ENCODE measurements at regions not wholly inside any gene's neighbourhood (a gene's known extent, or its start where the extent isn't known, plus 50 kb on each side); places are given as distances from the start of the nearest gene placed in this dataset.
"Not testable (repeated sequence)": the region's sequence is repeated elsewhere in the genome, so short reads cannot be mapped to it uniquely, and the experiment has no call there.

DNA sequence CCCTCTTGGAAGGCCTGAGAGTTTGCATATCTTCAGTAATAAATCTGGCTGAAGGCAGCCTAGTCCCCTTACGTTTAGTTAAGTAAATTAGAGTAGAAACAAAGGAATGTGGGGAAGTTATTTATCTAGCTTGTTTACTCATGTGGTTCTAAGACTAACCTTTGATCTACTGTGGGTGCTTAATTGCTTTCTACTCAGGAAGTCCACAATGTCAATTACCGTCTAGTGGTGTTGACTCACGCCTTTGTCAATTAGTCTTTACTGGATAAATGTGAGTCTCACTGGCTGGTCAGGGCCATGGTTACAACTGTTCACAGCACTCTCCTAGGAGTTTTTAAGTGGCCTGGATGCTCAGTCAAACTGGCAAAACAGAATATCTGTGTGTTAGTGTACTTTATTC lies 2338.4 kb downstream of the TP53TG3F start:
- Histone ChIP-seq H3K9ac (ENCODE audit: low read length) (no peak overlapping the region), H3K79me2 (ENCODE audit: control insufficient read depth, insufficient read depth, low read length) (no peaks in the 10 kb centered on the region), H3K27me3 (replicated peaks in 1 of 4; ENCODE audit: control extremely low read depth in 1 of 4, control insufficient read depth in 3 of 4, insufficient read depth in 4 of 4, low read length in 3 of 4) (no peaks in the 10 kb centered on the region), H3K27ac (ENCODE audit: low read length in 2 of 2) (no peak overlapping the region), H2AFZ (ENCODE audit: insufficient read depth, low read depth, low read length, poor library complexity, severe bottlenecking) (no peak overlapping the region), H3K4me3 (ENCODE audit: control extremely low read depth in 1 of 5, extremely low read depth in 1 of 5, insufficient read depth in 1 of 5, low read depth in 2 of 5, low read length in 4 of 5) (no peak overlapping the region), H3K4me1 (ENCODE audit: control insufficient read depth in 2 of 2, insufficient read depth in 2 of 2, low read length in 2 of 2) (no peaks in the 10 kb centered on the region), H3K4me2 (replicated peaks; ENCODE audit: low read depth, low read length, poor library complexity, severe bottlenecking) (no peak overlapping the region), H3K9me3 (ENCODE audit: control extremely low read depth in 1 of 3, control insufficient read depth in 2 of 3, insufficient read depth in 1 of 3, low read length in 2 of 3) (peaks cover 0 to 38% (median 2%) of the 10 kb centered on the region in 3 donors), H3K36me3 (replicated peaks in 1 of 2; ENCODE audit: control extremely low read depth in 1 of 2, control insufficient read depth in 1 of 2, extremely low read depth in 1 of 2, insufficient read depth in 2 of 2, low read length in 1 of 2) (no peaks in the 10 kb centered on the region), H4K20me1 (ENCODE audit: control insufficient read depth, insufficient read depth, low read length, poor library complexity, severe bottlenecking) (no peaks in the 10 kb centered on the region)
- Mint-ChIP-seq H3K4me1 (no peaks in the 10 kb centered on the region), H3K9me3 (ENCODE audit: insufficient read depth) (peaks cover 9% of the 10 kb centered on the region), H3K4me3 (no peak overlapping the region), H3K27ac (no peak overlapping the region), H3K27me3 (no peaks in the 10 kb centered on the region)
- CTCF ChIA-PET: no interaction called here
- 79% methylated on average over 3 of the region's 3 CpGs for WGBS (ENCODE audit: insufficient coverage)
- POLR2A ChIA-PET: no interaction called here
- intact Hi-C loops (cut with micrococcal nuclease): no loop called here
- TF ChIP-seq, protein P1, sequence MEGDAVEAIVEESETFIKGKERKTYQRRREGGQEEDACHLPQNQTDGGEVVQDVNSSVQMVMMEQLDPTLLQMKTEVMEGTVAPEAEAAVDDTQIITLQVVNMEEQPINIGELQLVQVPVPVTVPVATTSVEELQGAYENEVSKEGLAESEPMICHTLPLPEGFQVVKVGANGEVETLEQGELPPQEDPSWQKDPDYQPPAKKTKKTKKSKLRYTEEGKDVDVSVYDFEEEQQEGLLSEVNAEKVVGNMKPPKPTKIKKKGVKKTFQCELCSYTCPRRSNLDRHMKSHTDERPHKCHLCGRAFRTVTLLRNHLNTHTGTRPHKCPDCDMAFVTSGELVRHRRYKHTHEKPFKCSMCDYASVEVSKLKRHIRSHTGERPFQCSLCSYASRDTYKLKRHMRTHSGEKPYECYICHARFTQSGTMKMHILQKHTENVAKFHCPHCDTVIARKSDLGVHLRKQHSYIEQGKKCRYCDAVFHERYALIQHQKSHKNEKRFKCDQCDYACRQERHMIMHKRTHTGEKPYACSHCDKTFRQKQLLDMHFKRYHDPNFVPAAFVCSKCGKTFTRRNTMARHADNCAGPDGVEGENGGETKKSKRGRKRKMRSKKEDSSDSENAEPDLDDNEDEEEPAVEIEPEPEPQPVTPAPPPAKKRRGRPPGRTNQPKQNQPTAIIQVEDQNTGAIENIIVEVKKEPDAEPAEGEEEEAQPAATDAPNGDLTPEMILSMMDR (IDR thresholded peaks at IDR 0.05): no peak
- no peak for TF ChIP-seq EZH2 (IDR thresholded peaks at IDR 0.05; ENCODE audit: borderline replicate concordance, insufficient read depth, low read depth, low read length, poor library complexity, severe bottlenecking)
- ATAC-seq (ENCODE audit: low read depth) (no peak), DNase-seq (no peak)

DNA sequence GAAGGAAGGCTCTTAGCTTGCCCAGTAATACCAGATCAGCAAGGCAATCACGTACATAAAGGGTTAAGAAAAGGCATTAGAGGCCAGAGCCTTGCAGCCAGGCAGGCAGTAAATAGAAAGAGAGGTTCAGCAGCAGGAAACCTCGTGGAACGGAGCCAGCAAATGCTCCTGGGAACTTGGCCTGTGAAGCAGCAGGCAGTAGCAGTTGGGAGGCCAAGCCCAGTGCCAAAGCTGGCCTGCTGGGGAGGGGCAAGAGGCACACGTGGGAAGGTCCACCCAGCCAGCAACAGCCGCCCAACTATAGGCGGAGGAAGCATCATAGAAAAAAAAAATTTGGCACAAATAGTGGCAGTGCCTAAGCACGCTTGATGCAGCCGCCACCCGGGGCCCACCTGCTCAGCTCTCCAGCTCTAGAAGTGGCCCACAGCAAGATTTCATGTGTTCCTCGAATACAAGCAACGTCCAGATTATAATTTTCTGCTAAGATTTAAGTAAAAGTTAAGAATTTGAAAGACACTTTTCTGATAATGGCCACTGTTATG lies 2339.5 kb downstream of the TP53TG3F start:
- Mint-ChIP-seq H3K9me3 (ENCODE audit: insufficient read depth) (peaks cover 9% of the 10 kb centered on the region), H3K27me3 (no peaks in the 10 kb centered on the region), H3K27ac (no peak overlapping the region), H3K4me1 (no peaks in the 10 kb centered on the region), H3K4me3 (no peak overlapping the region)
- Histone ChIP-seq H3K4me1 (ENCODE audit: control insufficient read depth in 2 of 2, insufficient read depth in 2 of 2, low read length in 2 of 2) (no peaks in the 10 kb centered on the region), H3K9me3 (ENCODE audit: control extremely low read depth in 1 of 3, control insufficient read depth in 2 of 3, insufficient read depth in 1 of 3, low read length in 2 of 3) (peaks cover 0 to 32% (median 2%) of the 10 kb centered on the region in 3 donors), H3K79me2 (ENCODE audit: control insufficient read depth, insufficient read depth, low read length) (no peaks in the 10 kb centered on the region), H3K4me2 (replicated peaks; ENCODE audit: low read depth, low read length, poor library complexity, severe bottlenecking) (no peak overlapping the region), H3K36me3 (replicated peaks in 1 of 2; ENCODE audit: control extremely low read depth in 1 of 2, control insufficient read depth in 1 of 2, extremely low read depth in 1 of 2, insufficient read depth in 2 of 2, low read length in 1 of 2) (no peaks in the 10 kb centered on the region), H3K4me3 (ENCODE audit: control extremely low read depth in 1 of 5, extremely low read depth in 1 of 5, insufficient read depth in 1 of 5, low read depth in 2 of 5, low read length in 4 of 5) (no peak overlapping the region), H2AFZ (ENCODE audit: insufficient read depth, low read depth, low read length, poor library complexity, severe bottlenecking) (no peak overlapping the region), H3K9ac (ENCODE audit: low read length) (no peak overlapping the region), H3K27ac (ENCODE audit: low read length in 2 of 2) (no peak overlapping the region), H3K27me3 (replicated peaks in 1 of 4; ENCODE audit: control extremely low read depth in 1 of 4, control insufficient read depth in 3 of 4, insufficient read depth in 4 of 4, low read length in 3 of 4) (no peaks in the 10 kb centered on the region), H4K20me1 (ENCODE audit: control insufficient read depth, insufficient read depth, low read length, poor library complexity, severe bottlenecking) (no peaks in the 10 kb centered on the region)
- ATAC-seq (ENCODE audit: low read depth) (no peak), DNase-seq (no peak)
- intact Hi-C loops (cut with micrococcal nuclease): no loop called here
- CTCF ChIA-PET: no interaction called here
- TF ChIP-seq, protein P1 (IDR thresholded peaks at IDR 0.05): no peak
- TF ChIP-seq EZH2 (IDR thresholded peaks at IDR 0.05; ENCODE audit: borderline replicate concordance, insufficient read depth, low read depth, low read length, poor library complexity, severe bottlenecking): no peak
- 71% methylated on average over 9 of the region's 11 CpGs for WGBS (ENCODE audit: insufficient coverage)
- POLR2A ChIA-PET: no interaction called here

DNA sequence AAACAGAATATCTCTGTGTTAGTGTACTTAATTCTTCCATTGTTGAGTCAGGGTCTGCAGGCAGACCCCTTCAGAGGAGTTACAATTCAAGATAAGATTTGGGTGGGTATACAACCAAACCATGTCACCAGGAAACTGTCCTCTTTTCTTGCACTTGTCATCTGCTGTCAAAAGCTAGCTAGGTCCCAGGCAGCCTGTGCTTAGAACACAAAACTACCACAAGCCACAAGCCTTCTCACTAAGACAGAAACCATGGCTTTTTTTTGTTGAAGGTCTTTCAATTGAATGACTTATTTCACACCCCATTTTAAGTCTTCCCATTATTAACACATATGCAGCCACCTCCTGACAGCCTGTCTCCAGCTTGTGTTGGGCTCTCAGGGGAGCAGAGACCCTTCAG lies 2345.1 kb downstream of the TP53TG3F start:
- ATAC-seq (ENCODE audit: low read depth); CTCF ChIA-PET; H3K4me1 Mint-ChIP-seq; H3K9ac ChIP-seq (ENCODE audit: low read length); H3K27ac Mint-ChIP-seq; H4K20me1 ChIP-seq (ENCODE audit: control insufficient read depth, insufficient read depth, low read length, poor library complexity, severe bottlenecking); H3K4me3 ChIP-seq (ENCODE audit: control extremely low read depth in 1 of 5, extremely low read depth in 1 of 5, insufficient read depth in 1 of 5, low read depth in 2 of 5, low read length in 4 of 5); H3K4me1 ChIP-seq (ENCODE audit: control insufficient read depth in 2 of 2, insufficient read depth in 2 of 2, low read length in 2 of 2); POLR2A ChIA-PET; H3K79me2 ChIP-seq (ENCODE audit: control insufficient read depth, insufficient read depth, low read length); H3K9me3 Mint-ChIP-seq (ENCODE audit: insufficient read depth); H3K36me3 ChIP-seq (replicated peaks in 1 of 2; ENCODE audit: control extremely low read depth in 1 of 2, control insufficient read depth in 1 of 2, extremely low read depth in 1 of 2, insufficient read depth in 2 of 2, low read length in 1 of 2); DNase-seq; H3K27me3 Mint-ChIP-seq; H3K27ac ChIP-seq (ENCODE audit: low read length in 2 of 2); H3K4me2 ChIP-seq (replicated peaks; ENCODE audit: low read depth, low read length, poor library complexity, severe bottlenecking); H3K27me3 ChIP-seq (replicated peaks in 1 of 4; ENCODE audit: control extremely low read depth in 1 of 4, control insufficient read depth in 3 of 4, insufficient read depth in 4 of 4, low read length in 3 of 4); H2AFZ ChIP-seq (ENCODE audit: insufficient read depth, low read depth, low read length, poor library complexity, severe bottlenecking); H3K4me3 Mint-ChIP-seq; intact Hi-C loops (cut with micrococcal nuclease): not testable (repeated sequence)
- H3K9me3 ChIP-seq (ENCODE audit: control extremely low read depth in 1 of 3, control insufficient read depth in 2 of 3, insufficient read depth in 1 of 3, low read length in 2 of 3): peaks cover 0 to 14% (median 7%) of the 10 kb centered on the region in 3 donors

Measured in B cell (primary cell).